LNCaP clone FGC (cell line): ENCODE measurements at regions not wholly inside any gene's neighbourhood (a gene's known extent, or its start where the extent isn't known, plus 50 kb on each side); places are given as distances from the start of the nearest gene placed in this dataset.

Source experiments
- DNase-seq: peaks from one replicate; pipeline ENCODE4 v3.0.0-alpha.2; 2011; ENCODE audit warnings: low read depth
- H3K4me3 ChIP-seq: 2 replicates; pipeline ENCODE4 v1.5.1; 2011; ENCODE audit warnings: mild to moderate bottlenecking, low read depth, low read length, control low read depth
- CTCF ChIP-seq: IDR thresholded peaks from 2 replicates; pipeline ENCODE4 v1.5.1; 2012; ENCODE audit warnings: mild to moderate bottlenecking; ENCODE audit not compliant: control insufficient read depth, insufficient read depth; ENCODE audit errors: extremely low read depth

GRCh38 chr1:4062041-4062440 lies 162.0 kb upstream of the C1orf174 start:
- no peak for DNase-seq
- no peak for TF ChIP-seq CTCF
- no peak overlapping the region for H3K4me3 ChIP-seq

DNA sequence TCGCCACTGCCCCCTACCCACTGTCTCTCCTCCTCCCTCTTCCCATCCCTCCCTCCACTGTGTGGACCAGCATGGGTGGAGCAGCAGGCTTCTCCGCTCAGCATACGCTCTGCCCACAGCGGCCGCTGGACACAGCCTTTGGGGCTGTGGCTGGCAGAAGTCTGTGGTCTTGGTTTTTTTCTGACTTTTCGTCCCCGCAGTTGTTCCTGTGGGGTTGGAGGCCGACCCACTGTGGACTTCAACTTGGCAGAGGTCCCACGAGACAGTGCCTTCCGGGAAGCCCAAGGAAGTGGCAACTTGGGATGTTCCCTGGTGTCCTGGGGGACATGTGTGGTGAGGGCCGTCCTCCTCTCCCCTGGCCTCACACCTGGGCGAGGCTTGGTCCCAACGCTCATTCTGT lies 162.5 kb upstream of the C1orf174 start:
- TF ChIP-seq CTCF, result no peak
- no peak overlapping the region for H3K4me3 ChIP-seq
- DNase-seq, result no peak

- no peak for TF ChIP-seq CTCF
Measured at GRCh38 chr1:4062992-4063391, 162.9 kb upstream of the C1orf174 start.

DNA sequence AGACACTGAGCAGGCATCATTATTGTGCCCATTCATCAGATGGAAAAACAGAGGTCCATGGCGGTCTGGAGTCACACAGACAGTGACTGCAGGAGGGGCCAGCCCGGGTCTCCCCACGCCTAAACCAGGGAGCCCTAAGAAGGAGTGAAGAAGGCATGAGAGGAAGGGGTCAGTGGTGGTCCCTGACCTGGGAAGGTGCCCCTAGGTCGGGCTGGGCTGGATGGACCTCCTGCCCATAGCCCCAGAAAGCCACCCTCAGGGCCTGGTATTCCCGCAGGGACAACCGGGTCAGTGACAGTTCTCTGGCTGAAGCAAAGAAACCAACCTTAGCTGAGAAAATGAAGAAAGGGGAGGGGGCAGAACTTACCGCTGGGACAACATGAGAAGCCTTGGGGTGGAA lies 163.4 kb upstream of the C1orf174 start:
- no peak overlapping the region for H3K4me3 ChIP-seq
- no peak for TF ChIP-seq CTCF
- no peak for DNase-seq

More at GRCh38 chr1:4062992-4063391, 162.9 kb upstream of the C1orf174 start:
- DNase-seq, result no peak
- no peak overlapping the region for H3K4me3 ChIP-seq

DNA sequence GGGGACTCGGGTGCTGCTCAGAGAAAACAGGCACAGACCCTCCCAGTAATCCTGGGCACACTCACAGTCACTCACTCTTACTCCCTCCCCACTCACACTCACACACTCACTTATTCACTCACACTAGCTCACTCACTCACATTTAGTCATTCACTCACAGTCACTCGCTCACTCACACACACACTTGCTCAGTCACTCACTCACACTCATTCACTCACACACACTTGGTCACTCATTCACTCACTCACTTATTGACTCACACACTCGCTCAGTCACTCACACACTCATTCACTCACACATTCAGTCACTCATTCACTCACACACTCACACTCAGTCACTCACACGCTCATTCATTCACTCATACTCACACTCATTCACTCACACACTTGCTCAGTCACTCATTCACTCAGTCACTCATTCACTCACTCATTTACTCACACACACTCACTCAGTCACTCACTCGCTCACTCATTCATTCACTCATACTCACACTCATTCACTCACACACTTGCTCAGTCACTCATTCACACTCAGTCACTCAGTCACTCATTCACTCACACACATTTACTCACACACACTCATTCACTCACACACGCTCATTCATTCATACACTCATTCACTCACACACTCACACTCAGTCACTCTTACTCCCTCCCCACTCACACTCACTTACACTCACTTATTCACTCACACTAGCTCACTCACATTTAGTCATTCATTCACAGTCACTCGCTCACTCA lies 164.2 kb upstream of the C1orf174 start:
- no peak for DNase-seq
- no peak for TF ChIP-seq CTCF
- no peak overlapping the region for H3K4me3 ChIP-seq

DNA sequence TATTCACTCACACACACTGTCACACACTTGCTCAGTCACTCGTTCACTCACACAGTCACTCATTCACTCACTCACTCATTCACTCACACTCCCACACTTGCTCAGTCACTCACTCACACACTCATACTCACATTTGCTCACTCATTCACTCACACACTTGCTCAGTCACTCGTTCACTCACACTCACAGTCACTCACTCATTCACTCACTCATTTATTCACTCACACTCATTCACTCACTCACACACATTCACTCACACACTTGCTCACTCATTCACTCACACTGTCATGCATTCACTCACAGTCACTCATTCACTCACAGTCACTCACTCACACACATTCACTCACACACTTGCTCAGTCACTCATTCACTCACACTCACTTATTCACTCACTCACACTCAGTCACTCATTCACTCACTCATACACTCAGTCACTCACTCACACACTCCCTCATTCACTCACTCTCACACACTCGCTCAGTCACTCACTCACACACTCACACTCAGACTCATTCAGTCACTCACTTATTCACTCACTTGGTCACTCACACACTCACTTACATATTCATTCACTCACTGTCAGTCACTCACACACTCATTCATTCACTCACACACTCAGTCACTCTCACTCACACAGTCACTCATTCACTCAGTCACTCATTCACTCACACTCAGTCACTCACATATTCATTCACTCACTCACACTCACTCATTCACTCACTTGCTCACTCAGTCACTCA lies 167.0 kb upstream of the C1orf174 start:
- DNase-seq, result no peak
- H3K4me3 ChIP-seq, result no peak overlapping the region
- no peak for TF ChIP-seq CTCF
